Activated gamma-delta T cell (primary cell): ENCODE measurements at regions not wholly inside any gene's neighbourhood (a gene's known extent, or its start where the extent isn't known, plus 50 kb on each side); places are given as distances from the start of the nearest gene placed in this dataset.

Source experiments
- DNase-seq: peaks from one replicate; lab custom pipeline; 2025; lab: John Stamatoyannopoulos, UW

- DNase-seq: no peak
Observed at GRCh38 chr9:73558471-73558870, 406.8 kb downstream of the ANXA1 start.

GRCh38 chr9:73565026-73565425 lies 413.4 kb downstream of the ANXA1 start:
- no peak for DNase-seq

DNA sequence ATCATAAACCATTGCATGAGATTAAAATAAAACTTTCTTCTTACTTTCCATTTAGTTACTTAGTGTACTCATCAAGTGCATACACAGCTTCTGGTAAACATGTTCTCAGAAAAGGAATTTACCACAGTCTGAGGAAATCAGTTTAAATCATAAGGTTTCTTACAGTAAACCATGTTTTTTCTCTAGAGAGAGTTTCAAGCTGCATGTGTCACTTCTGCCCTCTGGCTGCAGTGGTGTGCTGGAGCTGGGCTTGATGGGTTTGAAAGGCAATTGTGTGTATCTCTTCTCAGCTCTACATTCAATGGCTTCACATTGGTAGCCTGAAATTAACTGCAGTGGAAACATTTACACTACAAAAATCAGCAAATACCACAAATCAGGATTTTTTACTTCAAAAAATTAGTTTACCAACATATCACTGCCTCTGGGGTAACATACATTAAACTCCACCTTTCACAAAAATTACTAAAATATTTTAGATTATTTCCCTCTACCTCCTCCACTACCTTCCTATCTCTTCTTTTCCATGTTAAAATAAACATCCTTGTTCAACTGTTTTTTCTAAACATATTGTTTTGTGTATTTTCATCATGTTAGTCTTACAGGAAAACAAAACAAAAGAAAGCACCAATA lies 414.3 kb downstream of the ANXA1 start:
- DNase-seq: no peak

- DNase-seq: no peak
Observed at GRCh38 chr9:73566627-73567026, 415.0 kb downstream of the ANXA1 start.

GRCh38 chr9:73573235-73573634 lies 421.6 kb downstream of the ANXA1 start:
- no peak for DNase-seq

DNA sequence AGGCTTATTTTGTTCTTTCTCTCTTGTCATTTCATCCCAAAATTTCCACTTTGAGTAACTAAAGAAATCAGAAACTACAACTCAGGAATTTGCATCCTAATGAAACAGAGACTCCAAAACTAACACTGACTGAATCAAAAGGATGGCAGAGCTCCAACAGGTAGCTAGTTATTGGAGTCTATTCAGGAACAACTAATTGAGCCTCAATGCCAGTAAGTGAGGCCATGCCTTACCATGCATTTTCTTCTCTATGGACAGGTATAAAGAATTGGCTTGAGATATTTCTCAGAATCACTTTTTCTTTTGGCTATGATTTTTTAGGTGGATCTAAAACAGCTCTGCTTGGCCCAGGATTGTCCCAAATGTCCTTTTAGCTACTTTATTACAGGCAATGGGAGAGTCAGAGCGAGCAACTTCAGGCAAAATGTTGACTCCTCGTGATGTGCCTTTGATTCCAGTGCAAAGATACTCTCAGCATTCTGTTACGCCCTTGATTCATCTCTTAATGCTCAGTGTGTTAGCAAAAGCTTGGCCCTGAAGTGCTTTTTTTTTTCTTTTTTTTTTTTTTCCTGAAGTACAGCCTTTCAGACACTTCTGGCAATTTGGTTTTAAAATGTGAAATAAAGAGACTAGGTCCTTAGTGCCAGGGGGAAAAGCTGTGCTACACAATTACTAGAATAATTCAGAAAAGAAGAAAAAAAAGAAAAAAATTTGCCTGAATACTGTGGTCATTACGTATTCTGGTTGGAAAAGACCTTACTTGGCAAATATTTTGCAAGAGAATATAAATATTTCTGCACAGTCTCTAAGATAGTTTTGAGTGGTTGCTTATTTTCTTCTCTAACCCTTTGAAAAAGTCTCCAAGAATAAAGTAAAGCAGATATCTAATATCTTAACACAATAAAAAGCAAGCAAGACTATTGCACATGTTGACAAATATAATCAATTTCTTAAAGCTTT lies 423.7 kb downstream of the ANXA1 start:
- no peak for DNase-seq

- DNase-seq: no peak
Observed at GRCh38 chr9:73577848-73578247, 426.2 kb downstream of the ANXA1 start.

DNA sequence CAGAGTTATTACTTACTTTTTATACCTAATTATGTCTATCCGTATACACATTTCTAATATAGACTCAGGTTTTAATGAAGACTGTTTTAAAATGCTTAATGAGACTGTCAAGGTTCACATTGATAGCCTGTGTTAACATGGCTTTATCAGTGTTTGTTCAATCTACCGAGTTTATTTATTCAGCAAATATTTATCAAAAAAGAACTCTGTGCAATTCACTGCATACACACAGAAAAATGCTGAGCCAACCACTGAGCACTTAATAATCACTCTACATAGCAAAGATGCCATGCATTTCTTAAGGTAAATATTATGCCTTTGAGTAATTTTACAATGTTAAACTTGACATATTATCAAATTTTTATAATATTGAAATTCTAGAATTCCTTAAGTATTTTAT lies 428.2 kb downstream of the ANXA1 start:
- DNase-seq: no peak

DNA sequence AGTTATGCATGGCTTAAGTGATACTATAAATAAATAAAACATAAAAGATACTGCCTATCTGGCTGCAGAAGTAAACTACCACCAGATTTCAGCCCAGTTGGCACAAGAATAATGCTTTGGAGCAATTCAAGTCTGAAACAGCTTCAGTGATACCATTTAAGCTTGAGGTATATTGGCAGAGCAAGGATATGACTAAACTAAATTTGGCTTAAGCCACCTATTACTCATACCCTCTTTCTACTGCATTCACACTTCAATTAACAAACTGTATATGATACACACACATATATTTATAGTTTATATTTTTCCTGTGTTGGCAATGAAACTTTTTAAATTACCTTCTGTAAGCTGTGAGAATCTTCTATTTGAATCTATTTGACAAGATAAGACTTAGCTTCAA lies 431.9 kb downstream of the ANXA1 start:
- no peak for DNase-seq

- DNase-seq: no peak
Observed at GRCh38 chr9:73595036-73595545, 443.4 kb downstream of the ANXA1 start.

- no peak for DNase-seq
Observed at GRCh38 chr9:73596321-73596720, 444.7 kb downstream of the ANXA1 start.

DNA sequence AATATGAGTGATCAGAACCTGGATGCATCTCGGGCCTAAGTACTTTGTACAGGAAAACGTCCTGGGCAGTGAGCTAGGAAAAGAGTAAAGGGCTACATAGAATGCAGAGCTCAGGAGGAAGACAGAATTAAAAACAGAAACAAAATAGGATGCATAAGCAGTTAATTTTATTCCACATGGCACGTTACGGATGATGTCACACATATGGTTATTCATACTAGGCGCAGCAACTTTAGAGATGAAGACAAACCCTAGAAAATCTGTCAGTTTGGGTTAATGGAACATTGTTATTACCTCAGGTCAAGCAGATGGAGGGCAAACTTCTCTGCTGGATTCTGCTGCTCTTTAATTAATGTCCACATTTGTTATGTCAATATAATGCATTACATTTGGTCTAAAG lies 445.4 kb downstream of the ANXA1 start:
- no peak for DNase-seq

GRCh38 chr9:73597771-73598170 lies 446.1 kb downstream of the ANXA1 start:
- DNase-seq: no peak

DNA sequence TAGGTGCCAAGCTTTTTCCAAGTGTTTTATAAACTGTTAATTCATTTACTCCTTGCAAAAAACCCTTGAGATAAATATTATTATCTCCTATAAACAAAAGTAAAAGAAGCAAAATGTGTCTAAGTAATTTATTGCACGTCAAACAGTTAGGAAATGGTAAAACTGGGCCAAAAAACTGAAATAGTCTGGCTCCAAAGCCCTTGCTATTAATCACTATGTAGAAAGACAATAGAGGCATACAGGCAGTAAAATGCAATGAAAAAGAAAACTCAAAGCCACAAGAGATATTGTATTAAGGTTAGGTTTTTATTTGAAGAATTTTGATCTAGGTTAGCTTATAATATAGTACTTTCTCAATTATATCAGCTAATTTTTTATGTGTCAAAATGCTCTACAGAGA lies 457.7 kb downstream of the ANXA1 start:
- no peak for DNase-seq

DNA sequence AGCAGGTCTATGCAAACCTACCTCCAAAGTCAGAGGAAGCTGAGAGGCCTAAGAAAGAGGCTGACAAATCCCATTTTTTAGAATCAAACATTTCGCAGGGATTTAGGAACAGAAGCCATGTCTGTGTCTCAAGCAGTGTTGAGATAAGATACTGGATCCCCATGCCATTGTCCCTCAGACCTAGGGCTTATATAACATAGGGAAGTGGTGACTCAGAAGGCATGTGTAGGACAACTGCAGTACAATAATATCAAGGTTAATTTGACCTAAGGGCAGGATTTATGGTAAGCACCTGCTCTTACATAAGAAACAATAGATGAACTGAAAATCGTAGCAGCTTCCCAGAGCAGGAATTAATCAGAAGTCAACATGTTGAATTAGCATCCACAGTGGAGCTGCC lies 459.4 kb downstream of the ANXA1 start:
- no peak for DNase-seq

DNA sequence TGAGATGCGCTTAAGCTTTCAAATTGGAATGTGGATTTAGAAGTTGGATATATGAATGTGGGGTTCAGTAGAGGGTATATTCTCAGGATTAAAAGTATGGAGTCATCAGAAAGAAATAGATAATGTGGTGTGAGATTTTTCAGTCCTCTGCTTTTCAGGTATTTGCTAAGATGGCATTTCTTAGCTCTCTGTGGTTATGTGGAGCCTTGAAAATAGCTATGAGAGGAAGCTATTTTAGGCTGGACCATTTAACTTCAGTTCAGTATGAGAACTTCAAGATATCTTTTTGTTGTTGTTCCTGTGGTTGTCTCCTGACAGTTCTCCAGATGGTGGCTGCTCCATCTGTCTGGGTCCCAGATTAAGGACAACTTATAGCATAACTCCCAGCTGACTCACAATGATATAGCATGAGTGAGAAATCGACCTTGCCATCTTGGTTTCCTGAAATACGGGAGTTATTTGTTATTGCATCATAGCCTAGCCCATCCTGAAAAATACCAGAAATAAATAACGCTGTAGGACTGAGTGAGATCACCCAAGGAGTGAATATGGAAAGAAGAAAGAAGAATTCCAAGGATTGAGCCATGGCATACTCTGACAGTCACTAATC lies 461.5 kb downstream of the ANXA1 start:
- no peak for DNase-seq

- no peak for DNase-seq
Observed at GRCh38 chr9:73615557-73615956, 463.9 kb downstream of the ANXA1 start.

GRCh38 chr9:73617586-73617985 lies 465.9 kb downstream of the ANXA1 start:
- no peak for DNase-seq

DNA sequence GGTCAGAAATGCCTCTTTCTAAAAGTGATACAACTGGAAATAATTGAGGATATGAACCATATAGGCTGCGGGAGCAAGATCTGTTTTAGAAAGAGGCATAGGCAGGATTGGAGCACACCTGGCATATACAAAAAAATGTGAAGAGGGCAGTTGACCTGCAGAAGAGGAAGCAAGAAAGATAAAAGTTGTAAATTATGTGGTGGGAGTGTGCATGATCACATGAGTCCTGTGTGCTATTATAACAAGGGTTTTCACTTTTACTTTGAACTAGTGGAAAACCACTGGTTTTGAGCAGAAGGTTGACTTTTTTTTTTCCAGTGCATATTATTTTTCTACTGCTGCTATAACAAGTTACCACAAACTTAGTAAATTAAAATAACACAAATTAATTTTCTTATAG lies 489.3 kb downstream of the ANXA1 start:
- no peak for DNase-seq

- no peak for DNase-seq
Observed at GRCh38 chr9:73643379-73644013, 491.8 kb downstream of the ANXA1 start.

GRCh38 chr9:73647560-73647959 lies 495.9 kb downstream of the ANXA1 start:
- no peak for DNase-seq

- DNase-seq: no peak
Observed at GRCh38 chr9:73649552-73649951, 497.9 kb downstream of the ANXA1 start.
